ENCODE measurements at regions not wholly inside any gene's neighbourhood (a gene's known extent, or its start where the extent isn't known, plus 50 kb on each side); places are given as distances from the start of the nearest gene placed in this dataset.

GRCh38 chr6:14440215-14440910 is 322.8 kb downstream of the CD83 start:
- H3K4me3 ChIP-seq (ENCODE audit: low read length), result no peak overlapping the region
- DNase-seq (ENCODE audit: low read depth), result no peak
- no peak for TF ChIP-seq CTCF (IDR thresholded peaks at IDR 0.05; ENCODE audit: insufficient read depth, low read depth, low read length, missing control alignments)

GRCh38 chr6:14440940-14441781 is 323.6 kb downstream of the CD83 start:
- no peak for DNase-seq (ENCODE audit: low read depth)
- no peak for TF ChIP-seq CTCF (IDR thresholded peaks at IDR 0.05; ENCODE audit: insufficient read depth, low read depth, low read length, missing control alignments)
- no peak overlapping the region for H3K4me3 ChIP-seq (ENCODE audit: low read length)

GRCh38 chr6:14442242-14442641 is 324.7 kb downstream of the CD83 start:
- TF ChIP-seq CTCF (IDR thresholded peaks at IDR 0.05; ENCODE audit: insufficient read depth, low read depth, low read length, missing control alignments), result no peak
- H3K4me3 ChIP-seq (ENCODE audit: low read length), result no peak overlapping the region
- no peak for DNase-seq (ENCODE audit: low read depth)

GRCh38 chr6:14443629-14444268 is 326.2 kb downstream of the CD83 start:
- no peak for TF ChIP-seq CTCF (IDR thresholded peaks at IDR 0.05; ENCODE audit: insufficient read depth, low read depth, low read length, missing control alignments)
- DNase-seq (ENCODE audit: low read depth), result no peak

GRCh38 chr6:14444295-14444972 is 326.9 kb downstream of the CD83 start:
- H3K4me3 ChIP-seq (ENCODE audit: low read length), result no peak overlapping the region
- TF ChIP-seq CTCF (IDR thresholded peaks at IDR 0.05; ENCODE audit: insufficient read depth, low read depth, low read length, missing control alignments), result no peak
- no peak for DNase-seq (ENCODE audit: low read depth)

More at GRCh38 chr6:14443629-14444268, 326.2 kb downstream of the CD83 start:
- no peak overlapping the region for H3K4me3 ChIP-seq (ENCODE audit: low read length)

- peak; percentile 89 for DNase-seq (ENCODE audit: low read depth)
- no peak for TF ChIP-seq CTCF (IDR thresholded peaks at IDR 0.05; ENCODE audit: insufficient read depth, low read depth, low read length, missing control alignments)
- H3K4me3 ChIP-seq (ENCODE audit: low read length), result no peak overlapping the region
Measured at GRCh38 chr6:14447240-14447639, 329.7 kb downstream of the CD83 start.
